Glutamatergic neuron (in vitro differentiated cells): ENCODE measurements at regions not wholly inside any gene's neighbourhood (a gene's known extent, or its start where the extent isn't known, plus 50 kb on each side); places are given as distances from the start of the nearest gene placed in this dataset.
"Not testable (repeated sequence)": the region's sequence is repeated elsewhere in the genome, so short reads cannot be mapped to it uniquely, and the experiment has no call there.

Experiments used
- DNase-seq: peaks from one replicate; pipeline ENCODE4 v3.0.0; 2022
- H3K27ac Mint-ChIP-seq: one replicate; pipeline ENCODE4 v1.8.0; 2020; ENCODE audit warnings: mild to moderate bottlenecking, mixed read lengths, inconsistent platforms; ENCODE audit not compliant: unreplicated experiment
- H3K27me3 Mint-ChIP-seq: one replicate; pipeline ENCODE4 v1.8.0; 2020; ENCODE audit warnings: mild to moderate bottlenecking, moderate library complexity, mixed read lengths, inconsistent platforms; ENCODE audit not compliant: unreplicated experiment
- H3K36me3 Mint-ChIP-seq: one replicate; pipeline ENCODE4 v1.8.0; 2020; ENCODE audit warnings: mild to moderate bottlenecking, mixed read lengths, inconsistent platforms; ENCODE audit not compliant: unreplicated experiment
- H3K4me1 Mint-ChIP-seq: one replicate; pipeline ENCODE4 v1.8.0; 2020; ENCODE audit warnings: mild to moderate bottlenecking, low read depth, mixed read lengths, inconsistent platforms; ENCODE audit not compliant: unreplicated experiment
- H3K4me3 Mint-ChIP-seq: one replicate; pipeline ENCODE4 v1.8.0; 2020; ENCODE audit warnings: mild to moderate bottlenecking, mixed read lengths, inconsistent platforms; ENCODE audit not compliant: unreplicated experiment
- H3K9me3 Mint-ChIP-seq: one replicate; pipeline ENCODE4 v1.8.0; 2020; ENCODE audit warnings: mild to moderate bottlenecking, moderate library complexity, mixed read lengths, inconsistent platforms; ENCODE audit not compliant: unreplicated experiment
- CTCF ChIP-seq: fragments of 200-600 bp; sonication (generic); IDR thresholded peaks from one replicate; pipeline ENCODE4 v1.5.0; 2021; ENCODE audit not compliant: partially characterized antibody, unreplicated experiment

DNA sequence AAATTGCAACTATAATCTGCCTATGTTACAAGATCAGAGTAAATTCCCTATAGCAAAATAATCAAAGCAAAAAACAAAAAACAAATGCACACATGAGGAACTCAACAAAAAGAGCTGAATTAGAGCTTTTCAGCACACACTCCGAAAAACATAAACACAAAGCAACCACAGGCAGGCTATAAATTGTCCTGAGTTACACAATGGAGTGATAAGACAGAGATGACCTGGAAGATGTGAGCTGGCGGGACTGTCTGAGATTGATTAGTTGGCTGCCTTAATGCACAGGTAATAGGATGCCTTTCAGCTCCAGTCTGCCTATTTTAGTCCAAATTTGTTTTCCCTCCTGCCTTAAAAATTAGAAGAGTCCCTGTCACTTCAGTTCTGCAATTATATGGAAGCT lies 159.0 kb upstream of the FNDC3A start:
- Mint-ChIP-seq H3K4me1 (peaks cover 3% of the 10 kb centered on the region), H3K9me3 (peaks cover 4% of the 10 kb centered on the region), H3K27ac (no peak overlapping the region), H3K4me3 (no peak overlapping the region), H3K27me3 (no peaks in the 10 kb centered on the region), H3K36me3 (no peaks in the 10 kb centered on the region)
- no peak for TF ChIP-seq CTCF
- DNase-seq = no peak

DNA sequence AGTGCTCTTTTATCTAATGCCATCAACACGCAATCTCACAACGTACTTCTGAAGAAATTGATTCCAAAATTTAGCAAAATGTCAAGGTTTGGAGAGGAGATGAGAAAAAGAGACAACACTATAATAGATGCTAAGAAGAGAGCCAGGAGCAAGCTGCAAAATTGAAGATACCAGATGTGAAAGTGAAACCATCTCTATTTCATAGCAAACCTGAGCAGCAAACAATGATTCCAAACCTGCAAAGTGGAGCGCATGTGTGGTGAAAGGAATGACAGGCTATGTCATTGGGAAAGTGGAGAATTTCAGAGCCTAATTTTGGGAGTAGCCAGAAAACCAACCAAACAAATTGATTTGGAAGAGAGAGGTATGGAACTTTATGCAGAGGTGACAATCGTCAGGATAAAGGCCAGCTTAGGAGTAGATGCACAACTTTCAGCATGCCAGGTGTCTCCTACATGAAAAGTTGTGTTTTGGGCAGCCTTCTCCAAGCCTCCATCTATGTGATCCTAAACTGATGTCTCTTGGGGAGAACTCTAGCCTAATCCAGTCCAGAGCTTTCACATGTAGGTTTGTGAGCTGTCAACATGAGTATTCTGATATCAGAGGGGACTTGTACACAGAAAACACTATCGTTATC lies 158.4 kb upstream of the FNDC3A start:
- H3K9me3 Mint-ChIP-seq = peaks cover 4% of the 10 kb centered on the region

GRCh38 chr13:48818495-48819356 lies 157.0 kb upstream of the FNDC3A start:
- no peaks in the 10 kb centered on the region for H3K36me3 Mint-ChIP-seq
- peak overlapping the region; percentile 44 for H3K27ac Mint-ChIP-seq

More for the DNA sequence above, 158.4 kb upstream of the FNDC3A start:
- Mint-ChIP-seq H3K36me3 (no peaks in the 10 kb centered on the region), H3K27ac (no peak overlapping the region), H3K4me1 (peaks cover 3% of the 10 kb centered on the region), H3K4me3 (no peak overlapping the region), H3K27me3 (no peaks in the 10 kb centered on the region)
- no peak for TF ChIP-seq CTCF
- no peak for DNase-seq

GRCh38 chr13:48819376-48819775 lies 156.3 kb upstream of the FNDC3A start:
- no peak for TF ChIP-seq CTCF
- Mint-ChIP-seq H3K4me3 (no peak overlapping the region), H3K36me3 (no peaks in the 10 kb centered on the region), H3K27me3 (peaks cover 1% of the 10 kb centered on the region), H3K27ac (no peak overlapping the region), H3K4me1 (peaks cover 3% of the 10 kb centered on the region), H3K9me3 (peaks cover 4% of the 10 kb centered on the region)
- DNase-seq = no peak

More at GRCh38 chr13:48818495-48819356, 157.0 kb upstream of the FNDC3A start:
- no peak for TF ChIP-seq CTCF
- Mint-ChIP-seq H3K4me1 (peaks cover 3% of the 10 kb centered on the region), H3K27me3 (peaks cover 1% of the 10 kb centered on the region), H3K9me3 (peaks cover 4% of the 10 kb centered on the region), H3K4me3 (no peak overlapping the region)
- DNase-seq = peak; percentile 50

DNA sequence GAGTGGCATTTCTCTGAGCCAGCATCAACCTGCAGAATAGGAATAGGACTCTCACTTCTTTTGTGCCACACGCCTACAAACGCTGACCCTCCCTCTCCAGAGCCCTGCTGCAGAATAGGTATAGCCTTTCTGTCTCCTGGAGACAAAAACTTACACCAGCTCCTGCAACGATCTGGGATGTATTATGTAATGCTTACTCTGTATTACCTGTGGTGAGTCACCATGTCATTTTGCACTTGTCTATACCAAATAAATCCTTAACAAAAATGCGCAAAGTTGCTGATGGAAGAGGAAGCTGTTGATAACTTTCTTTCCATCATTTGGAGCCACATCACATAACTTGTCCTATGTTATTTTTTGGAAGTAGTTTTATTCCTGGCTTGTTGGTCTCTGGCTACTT lies 155.8 kb upstream of the FNDC3A start:
- peaks cover 4% of the 10 kb centered on the region for H3K9me3 Mint-ChIP-seq
- H3K4me1 Mint-ChIP-seq = peaks cover 3% of the 10 kb centered on the region
- DNase-seq = no peak
- peaks cover 1% of the 10 kb centered on the region for H3K27me3 Mint-ChIP-seq
- no peak overlapping the region for H3K27ac Mint-ChIP-seq
- no peaks in the 10 kb centered on the region for H3K36me3 Mint-ChIP-seq
- no peak for TF ChIP-seq CTCF
- no peak overlapping the region for H3K4me3 Mint-ChIP-seq

DNA sequence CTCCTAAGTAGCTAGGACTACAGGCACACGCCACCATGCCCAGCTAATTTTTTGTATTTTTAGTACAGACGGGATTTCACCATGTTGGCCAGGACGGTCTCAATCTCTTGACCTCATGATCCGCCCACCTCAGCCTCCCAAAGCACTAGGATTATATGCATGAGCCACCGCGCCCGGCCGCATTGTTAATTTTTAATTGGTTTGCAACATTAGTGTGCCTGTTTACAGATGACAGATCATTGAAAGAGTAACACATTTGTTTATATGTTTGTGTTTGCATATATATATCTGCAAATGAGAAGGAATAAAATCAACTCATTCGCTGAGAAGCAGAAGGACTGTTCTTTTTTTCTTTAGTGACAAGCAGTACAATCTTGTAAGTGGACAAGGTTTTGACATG lies 152.2 kb upstream of the FNDC3A start:
- DNase-seq, H3K4me3 Mint-ChIP-seq, H3K27me3 Mint-ChIP-seq, H3K9me3 Mint-ChIP-seq, H3K4me1 Mint-ChIP-seq, H3K27ac Mint-ChIP-seq, H3K36me3 Mint-ChIP-seq: not testable (repeated sequence)
